Astrocyte of the hippocampus (primary cell): ENCODE measurements at regions not wholly inside any gene's neighbourhood (a gene's known extent, or its start where the extent isn't known, plus 50 kb on each side); places are given as distances from the start of the nearest gene placed in this dataset.
"Not testable (repeated sequence)": the region's sequence is repeated elsewhere in the genome, so short reads cannot be mapped to it uniquely, and the experiment has no call there.

ENCODE experiments used
- DNase-seq: peaks from one replicate; pipeline ENCODE4 v3.0.0; 2011; ENCODE audit warnings: low read depth, low spot score

- DNase-seq, result peak; percentile 67
Observed at GRCh38 chr9:92242260-92243136, 51.0 kb downstream of the IARS1 start.

- DNase-seq, result no peak
Observed at GRCh38 chr9:92236915-92237314, 56.6 kb downstream of the IARS1 start.

GRCh38 chr9:92236465-92236864, 57.0 kb downstream of the IARS1 start:
- DNase-seq, result no peak

GRCh38 chr9:92234514-92234913, 59.0 kb downstream of the IARS1 start:
- no peak for DNase-seq

- DNase-seq, result no peak
Observed at GRCh38 chr9:92232190-92232589, 61.3 kb downstream of the IARS1 start.

- no peak for DNase-seq
Observed at GRCh38 chr9:92228628-92229027, 64.9 kb downstream of the IARS1 start.

GRCh38 chr9:92224177-92224576, 69.3 kb downstream of the IARS1 start:
- DNase-seq, result no peak

- no peak for DNase-seq
Observed at GRCh38 chr9:92223758-92224157, 69.7 kb downstream of the IARS1 start.

- DNase-seq, result no peak
Observed at GRCh38 chr9:92208693-92209524, 84.6 kb downstream of the IARS1 start.

GRCh38 chr9:92206488-92206887, 87.0 kb downstream of the IARS1 start:
- no peak for DNase-seq

- not testable (repeated sequence) for DNase-seq
Observed at GRCh38 chr9:92203887-92204286, 88.7 kb upstream of the SPTLC1 start.

- not testable (repeated sequence) for DNase-seq
Observed at GRCh38 chr9:92198237-92198636, 83.0 kb upstream of the SPTLC1 start.

GRCh38 chr9:92196909-92197308, 81.7 kb upstream of the SPTLC1 start:
- peak; percentile 46 for DNase-seq

- DNase-seq, result no peak
Observed at GRCh38 chr9:92196400-92196799, 81.2 kb upstream of the SPTLC1 start.

GRCh38 chr9:92191801-92192200, 76.6 kb upstream of the SPTLC1 start:
- DNase-seq, result no peak

GRCh38 chr9:92190536-92190790, 75.2 kb upstream of the SPTLC1 start:
- no peak for DNase-seq

GRCh38 chr9:92189782-92190535, 74.7 kb upstream of the SPTLC1 start:
- DNase-seq, result no peak

GRCh38 chr9:92188969-92189781, 74.0 kb upstream of the SPTLC1 start:
- DNase-seq, result no peak

- DNase-seq, result peak; percentile 12
Observed at GRCh38 chr9:92187989-92188714, 72.9 kb upstream of the SPTLC1 start.

GRCh38 chr9:92187390-92187789, 72.2 kb upstream of the SPTLC1 start:
- no peak for DNase-seq

GRCh38 chr9:92186631-92187030, 71.4 kb upstream of the SPTLC1 start:
- DNase-seq, result no peak
